IPS-NIHi7 (cell line): ENCODE measurements at regions not wholly inside any gene's neighbourhood (a gene's known extent, or its start where the extent isn't known, plus 50 kb on each side); places are given as distances from the start of the nearest gene placed in this dataset.
"Not testable (repeated sequence)": the region's sequence is repeated elsewhere in the genome, so short reads cannot be mapped to it uniquely, and the experiment has no call there.

Experiments
- DNase-seq: peaks from one replicate; pipeline ENCODE4 v3.0.0; 2012; ENCODE audit warnings: mixed read lengths; ENCODE audit errors: extremely low spot score

GRCh38 chr3:56955492-56956111 is 104.9 kb upstream of the SPATA12 start:
- DNase-seq: no peak

GRCh38 chr3:56954125-56954524 is 106.3 kb upstream of the SPATA12 start:
- no peak for DNase-seq

- no peak for DNase-seq
Observed at GRCh38 chr3:56952846-56953245, 107.6 kb upstream of the SPATA12 start.

GRCh38 chr3:56952061-56952460 is 108.4 kb upstream of the SPATA12 start:
- no peak for DNase-seq

GRCh38 chr3:56951366-56951765 is 109.1 kb upstream of the SPATA12 start:
- no peak for DNase-seq

GRCh38 chr3:56945378-56945777 is 115.1 kb upstream of the SPATA12 start:
- DNase-seq: not testable (repeated sequence)

GRCh38 chr3:56942523-56942922 is 117.9 kb upstream of the SPATA12 start:
- DNase-seq: no peak

GRCh38 chr3:56940976-56941375 is 119.5 kb upstream of the SPATA12 start:
- DNase-seq: no peak

GRCh38 chr3:56940321-56940720 is 120.1 kb upstream of the SPATA12 start:
- no peak for DNase-seq

- DNase-seq: peak; percentile 41
Observed at GRCh38 chr3:56939834-56940233, 120.6 kb upstream of the SPATA12 start.

GRCh38 chr3:56938530-56938929 is 121.9 kb upstream of the SPATA12 start:
- DNase-seq: no peak

GRCh38 chr3:56937580-56937979 is 122.9 kb upstream of the SPATA12 start:
- no peak for DNase-seq

GRCh38 chr3:56935811-56936210 is 124.7 kb upstream of the SPATA12 start:
- DNase-seq: no peak

- not testable (repeated sequence) for DNase-seq
Observed at GRCh38 chr3:56934481-56934880, 126.0 kb upstream of the SPATA12 start.

- DNase-seq: no peak
Observed at GRCh38 chr3:56933803-56934202, 126.7 kb upstream of the SPATA12 start.

GRCh38 chr3:56932866-56933265 is 127.6 kb upstream of the SPATA12 start:
- no peak for DNase-seq

- no peak for DNase-seq
Observed at GRCh38 chr3:56931836-56932235, 128.6 kb upstream of the SPATA12 start.

- no peak for DNase-seq
Observed at GRCh38 chr3:56930706-56931105, 129.0 kb upstream of the ARHGEF3 start.

- DNase-seq: no peak
Observed at GRCh38 chr3:56929809-56930615, 128.3 kb upstream of the ARHGEF3 start.

GRCh38 chr3:56928379-56929068 is 126.8 kb upstream of the ARHGEF3 start:
- peak; percentile 42 for DNase-seq

GRCh38 chr3:56927855-56928254 is 126.1 kb upstream of the ARHGEF3 start:
- no peak for DNase-seq

- no peak for DNase-seq
Observed at GRCh38 chr3:56926947-56927282, 125.2 kb upstream of the ARHGEF3 start.
